ENCODE measurements at regions not wholly inside any gene's neighbourhood (a gene's known extent, or its start where the extent isn't known, plus 50 kb on each side); places are given as distances from the start of the nearest gene placed in this dataset.

- TF ChIP-seq CTCF (conservative IDR thresholded peaks at IDR 0.05; ENCODE audit: low read length) = no peak
- no peak for TF ChIP-seq EZH2phosphoT487 (IDR thresholded peaks at IDR 0.05; ENCODE audit: borderline replicate concordance, low read depth, low read length)
These were observed 113.7 kb upstream of the RTL1 start for GRCh38 chr14:101017209-101017608.

Data from OCI-LY7 (cell line).